ENCODE measurements at regions not wholly inside any gene's neighbourhood (a gene's known extent, or its start where the extent isn't known, plus 50 kb on each side); places are given as distances from the start of the nearest gene placed in this dataset.

DNA sequence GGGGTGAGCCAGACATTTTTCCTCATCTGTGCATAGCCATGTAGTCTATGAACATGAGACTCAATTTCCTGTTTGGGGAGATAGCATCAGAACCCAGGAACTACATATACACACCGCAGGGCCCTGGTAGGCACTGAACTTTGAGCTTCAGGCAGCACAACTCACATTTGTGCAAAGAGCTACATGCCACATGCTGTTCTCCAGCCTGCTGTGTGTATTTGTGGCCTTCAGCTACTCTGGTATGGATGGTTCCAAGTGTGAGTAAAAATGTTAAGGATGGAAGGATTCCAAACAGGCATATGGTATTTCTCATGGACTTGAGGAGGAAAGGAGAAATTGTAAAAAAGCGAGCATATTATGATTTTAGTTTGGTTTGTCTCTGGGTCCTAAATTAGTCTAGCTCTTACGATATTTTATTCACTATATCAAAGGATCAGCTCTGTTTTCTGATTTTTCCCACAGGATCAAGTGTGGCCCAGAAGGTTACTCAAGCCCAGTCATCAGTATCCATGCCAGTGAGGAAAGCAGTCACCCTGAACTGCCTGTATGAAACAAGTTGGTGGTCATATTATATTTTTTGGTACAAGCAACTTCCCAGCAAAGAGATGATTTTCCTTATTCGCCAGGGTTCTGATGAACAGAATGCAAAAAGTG lies 422.4 kb upstream of the OR4E1 start:
- Histone ChIP-seq H3K36me3 (no peaks in the 10 kb centered on the region), H3K4me1 (no peaks in the 10 kb centered on the region), H3K27me3 (no peaks in the 10 kb centered on the region), H3K27ac (no peak overlapping the region), H3K9me3 (no peaks in the 10 kb centered on the region), H3K4me3 (replicated peaks in 1 of 3) (no peak overlapping the region)
- intact Hi-C loops (cut with DNase I): no loop called here
- no peak for TF ChIP-seq POLR2A (IDR thresholded peaks at IDR 0.05)
- TF ChIP-seq, protein P1, sequence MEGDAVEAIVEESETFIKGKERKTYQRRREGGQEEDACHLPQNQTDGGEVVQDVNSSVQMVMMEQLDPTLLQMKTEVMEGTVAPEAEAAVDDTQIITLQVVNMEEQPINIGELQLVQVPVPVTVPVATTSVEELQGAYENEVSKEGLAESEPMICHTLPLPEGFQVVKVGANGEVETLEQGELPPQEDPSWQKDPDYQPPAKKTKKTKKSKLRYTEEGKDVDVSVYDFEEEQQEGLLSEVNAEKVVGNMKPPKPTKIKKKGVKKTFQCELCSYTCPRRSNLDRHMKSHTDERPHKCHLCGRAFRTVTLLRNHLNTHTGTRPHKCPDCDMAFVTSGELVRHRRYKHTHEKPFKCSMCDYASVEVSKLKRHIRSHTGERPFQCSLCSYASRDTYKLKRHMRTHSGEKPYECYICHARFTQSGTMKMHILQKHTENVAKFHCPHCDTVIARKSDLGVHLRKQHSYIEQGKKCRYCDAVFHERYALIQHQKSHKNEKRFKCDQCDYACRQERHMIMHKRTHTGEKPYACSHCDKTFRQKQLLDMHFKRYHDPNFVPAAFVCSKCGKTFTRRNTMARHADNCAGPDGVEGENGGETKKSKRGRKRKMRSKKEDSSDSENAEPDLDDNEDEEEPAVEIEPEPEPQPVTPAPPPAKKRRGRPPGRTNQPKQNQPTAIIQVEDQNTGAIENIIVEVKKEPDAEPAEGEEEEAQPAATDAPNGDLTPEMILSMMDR (IDR thresholded peaks at IDR 0.05): no peak
- no peak for DNase-seq
- WGBS, 2 donors: 72 to 84% methylated on average over 4 of the region's 4 CpGs

DNA sequence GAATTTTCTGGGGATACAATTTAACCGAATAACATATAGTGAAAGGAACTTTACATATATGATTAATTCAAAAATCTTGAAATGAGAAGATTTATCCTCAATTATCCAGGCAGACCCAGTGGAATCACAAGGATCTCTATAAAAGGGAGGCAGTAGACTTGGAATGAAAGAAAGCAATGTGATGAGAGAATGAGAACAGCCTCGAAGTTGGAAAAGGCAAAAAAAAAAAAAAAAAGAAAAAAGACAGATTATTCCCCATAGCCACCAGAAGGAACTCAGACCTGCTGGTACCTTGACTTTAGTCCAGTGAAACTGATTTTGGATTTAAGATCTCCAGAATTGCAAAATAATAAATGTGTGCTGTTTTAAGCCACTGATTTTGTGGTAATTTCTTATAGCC lies 416.3 kb upstream of the OR4E1 start:
- no peaks in the 10 kb centered on the region for H3K9me3 ChIP-seq
- TF ChIP-seq POLR2A (IDR thresholded peaks at IDR 0.05): no peak
- TF ChIP-seq, protein P1 (IDR thresholded peaks at IDR 0.05): no peak
- H3K36me3 ChIP-seq: no peaks in the 10 kb centered on the region
- H3K4me1 ChIP-seq: no peaks in the 10 kb centered on the region
- H3K27ac ChIP-seq: no peak overlapping the region
- no peak overlapping the region for H3K4me3 ChIP-seq (replicated peaks in 1 of 3)
- WGBS, 2 donors: 77 to 82% methylated on average over 2 of the region's 2 CpGs
- DNase-seq: no peak
- H3K27me3 ChIP-seq: no peaks in the 10 kb centered on the region
- intact Hi-C loops (cut with DNase I): no loop called here

DNA sequence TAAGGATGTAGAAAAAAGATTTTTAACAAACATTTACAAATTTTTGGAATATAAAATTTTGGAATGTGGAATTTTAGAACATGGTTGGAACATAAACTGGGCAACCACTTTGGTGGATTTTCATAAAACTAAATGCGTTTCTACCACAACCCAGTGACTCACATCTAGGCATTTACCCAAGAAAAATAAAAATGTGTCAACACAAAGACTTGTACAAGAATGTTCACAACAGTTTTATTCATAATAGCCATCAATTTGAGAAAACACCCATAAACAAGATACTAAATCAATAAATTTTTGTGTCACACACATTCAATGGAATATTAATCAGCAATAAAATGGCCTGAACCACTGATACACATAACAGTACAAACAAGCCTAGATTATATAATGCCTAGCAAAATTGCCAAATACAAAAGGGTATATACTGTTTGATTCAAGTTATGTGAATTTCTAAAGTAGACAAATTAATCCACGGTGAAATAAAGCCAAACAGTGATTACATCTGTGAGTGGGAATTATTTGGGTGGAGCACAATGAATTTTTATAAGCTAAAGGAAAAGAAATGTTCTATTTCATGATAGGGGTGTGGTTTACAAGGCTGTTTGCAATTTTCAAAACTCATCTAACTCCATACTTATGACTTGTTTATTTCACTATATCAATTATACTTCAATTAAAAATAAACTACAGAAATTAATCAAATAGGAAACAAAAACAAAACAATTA lies 415.2 kb upstream of the OR4E1 start:
- no peaks in the 10 kb centered on the region for H3K9me3 ChIP-seq
- DNase-seq: no peak
- TF ChIP-seq, protein P1 (IDR thresholded peaks at IDR 0.05): no peak
- TF ChIP-seq POLR2A (IDR thresholded peaks at IDR 0.05): no peak
- WGBS, 2 donors: 72 to 73% methylated on average over 2 of the region's 2 CpGs
- H3K4me1 ChIP-seq: no peaks in the 10 kb centered on the region
- no peak overlapping the region for H3K4me3 ChIP-seq (replicated peaks in 1 of 3)
- intact Hi-C loops (cut with DNase I): no loop called here
- H3K27me3 ChIP-seq: no peaks in the 10 kb centered on the region
- H3K36me3 ChIP-seq: no peaks in the 10 kb centered on the region
- no peak overlapping the region for H3K27ac ChIP-seq

DNA sequence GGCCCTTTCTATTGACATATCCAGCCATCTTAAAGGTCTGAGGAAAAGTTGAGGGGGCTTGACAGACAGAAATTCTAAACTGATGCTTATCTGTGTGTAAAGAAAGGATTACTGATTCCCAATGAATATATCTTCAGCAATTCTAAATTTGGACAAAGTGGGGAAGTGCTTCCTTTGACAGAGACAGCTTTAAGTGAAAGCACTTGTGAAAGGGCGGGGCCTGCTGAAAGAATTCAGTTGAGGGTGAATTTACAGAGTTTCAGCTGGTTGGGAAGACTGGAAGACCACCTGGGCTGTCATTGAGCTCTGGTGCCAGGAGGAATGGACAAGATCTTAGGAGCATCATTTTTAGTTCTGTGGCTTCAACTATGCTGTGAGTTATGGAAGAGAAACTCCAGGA lies 412.5 kb upstream of the OR4E1 start:
- intact Hi-C loops (cut with DNase I): no loop called here
- Histone ChIP-seq H3K36me3 (no peaks in the 10 kb centered on the region), H3K4me1 (no peaks in the 10 kb centered on the region), H3K27ac (no peak overlapping the region), H3K4me3 (replicated peaks in 1 of 3) (no peak overlapping the region), H3K27me3 (no peaks in the 10 kb centered on the region), H3K9me3 (no peaks in the 10 kb centered on the region)
- TF ChIP-seq, protein P1 (IDR thresholded peaks at IDR 0.05): no peak
- TF ChIP-seq POLR2A (IDR thresholded peaks at IDR 0.05): no peak
- WGBS, 2 donors: 94 to 100% methylated on average over 1 of the region's 1 CpG
- DNase-seq: no peak
